BE2C (cell line): ENCODE measurements at regions not wholly inside any gene's neighbourhood (a gene's known extent, or its start where the extent isn't known, plus 50 kb on each side); places are given as distances from the start of the nearest gene placed in this dataset.

ENCODE experiments used
- DNase-seq: peaks from one replicate; pipeline ENCODE4 v3.0.0-alpha.2; 2020
- H3K27me3 ChIP-seq: fragments of 250-450 bp; sonication (Bioruptor Pico); 2 replicates; pipeline ENCODE4 v1.5.1; 2020; ENCODE audit warnings: mild to moderate bottlenecking
- H3K36me3 ChIP-seq: fragments of 250-450 bp; sonication (Bioruptor Pico); 2 replicates; pipeline ENCODE4 v1.5.1; 2020; ENCODE audit warnings: mild to moderate bottlenecking
- H3K4me1 ChIP-seq: fragments of 250-450 bp; sonication (Bioruptor Pico); 2 replicates; pipeline ENCODE4 v1.5.1; 2020
- H3K4me3 ChIP-seq: 2 replicates; pipeline ENCODE4 v1.5.1; 2011; ENCODE audit warnings: low read depth, low read length
- H3K9me3 ChIP-seq: fragments of 250-450 bp; sonication (Bioruptor Pico); 2 replicates; pipeline ENCODE4 v1.5.1; 2020
- TF ChIP-seq, protein P1 (sequence below): IDR thresholded peaks from 2 replicates; pipeline ENCODE4 v1.5.1; 2012; ENCODE audit warnings: mild to moderate bottlenecking, low read depth, low read length

DNA sequence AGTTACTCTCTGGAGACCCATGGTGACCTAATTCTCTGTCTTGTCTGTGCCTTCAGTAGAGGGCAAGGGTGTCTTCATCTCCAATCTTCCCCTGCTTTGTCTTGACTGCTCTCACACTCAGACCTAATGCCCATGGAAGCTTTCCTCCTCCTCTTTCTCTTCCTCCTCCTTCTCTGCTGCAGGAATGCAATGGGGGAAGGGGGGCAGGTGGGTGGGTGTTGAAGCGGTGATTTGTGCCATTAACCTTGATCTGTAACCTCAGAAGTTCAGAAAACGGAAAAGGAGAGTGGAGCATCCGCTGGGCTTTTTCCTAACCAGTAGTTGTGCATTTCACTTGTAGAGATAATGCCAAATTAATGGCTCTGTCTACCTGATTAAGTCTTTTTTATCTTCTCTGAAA lies 172.3 kb upstream of the CDH11 start:
- H3K36me3 ChIP-seq: no peaks in the 10 kb centered on the region
- TF ChIP-seq, protein P1, sequence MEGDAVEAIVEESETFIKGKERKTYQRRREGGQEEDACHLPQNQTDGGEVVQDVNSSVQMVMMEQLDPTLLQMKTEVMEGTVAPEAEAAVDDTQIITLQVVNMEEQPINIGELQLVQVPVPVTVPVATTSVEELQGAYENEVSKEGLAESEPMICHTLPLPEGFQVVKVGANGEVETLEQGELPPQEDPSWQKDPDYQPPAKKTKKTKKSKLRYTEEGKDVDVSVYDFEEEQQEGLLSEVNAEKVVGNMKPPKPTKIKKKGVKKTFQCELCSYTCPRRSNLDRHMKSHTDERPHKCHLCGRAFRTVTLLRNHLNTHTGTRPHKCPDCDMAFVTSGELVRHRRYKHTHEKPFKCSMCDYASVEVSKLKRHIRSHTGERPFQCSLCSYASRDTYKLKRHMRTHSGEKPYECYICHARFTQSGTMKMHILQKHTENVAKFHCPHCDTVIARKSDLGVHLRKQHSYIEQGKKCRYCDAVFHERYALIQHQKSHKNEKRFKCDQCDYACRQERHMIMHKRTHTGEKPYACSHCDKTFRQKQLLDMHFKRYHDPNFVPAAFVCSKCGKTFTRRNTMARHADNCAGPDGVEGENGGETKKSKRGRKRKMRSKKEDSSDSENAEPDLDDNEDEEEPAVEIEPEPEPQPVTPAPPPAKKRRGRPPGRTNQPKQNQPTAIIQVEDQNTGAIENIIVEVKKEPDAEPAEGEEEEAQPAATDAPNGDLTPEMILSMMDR: no peak

DNA sequence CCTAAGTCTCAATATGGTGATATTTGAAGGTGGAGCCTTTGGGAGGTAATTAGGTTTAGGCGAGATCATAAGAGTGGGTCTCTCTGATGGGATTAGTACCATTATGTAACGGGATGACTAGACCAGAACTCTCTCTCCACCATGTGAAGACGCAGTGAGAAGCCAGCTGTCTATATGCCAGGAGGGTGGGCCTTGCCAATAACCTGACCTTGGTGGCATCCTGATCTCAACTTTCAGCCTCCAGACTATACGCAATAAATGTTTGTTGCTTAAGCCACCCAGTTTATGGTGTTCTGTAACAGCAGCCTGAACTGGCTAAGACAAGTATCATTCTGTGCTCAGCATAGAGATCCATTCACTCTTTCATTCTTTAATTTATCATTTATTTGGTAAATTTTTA lies 167.2 kb upstream of the CDH11 start:
- TF ChIP-seq, protein P1: no peak
- no peak for DNase-seq

More for the DNA sequence above, 172.3 kb upstream of the CDH11 start:
- no peak for DNase-seq
- Histone ChIP-seq H3K4me3 (no peak overlapping the region), H3K4me1 (no peaks in the 10 kb centered on the region), H3K27me3 (no peaks in the 10 kb centered on the region), H3K9me3 (no peaks in the 10 kb centered on the region)

DNA sequence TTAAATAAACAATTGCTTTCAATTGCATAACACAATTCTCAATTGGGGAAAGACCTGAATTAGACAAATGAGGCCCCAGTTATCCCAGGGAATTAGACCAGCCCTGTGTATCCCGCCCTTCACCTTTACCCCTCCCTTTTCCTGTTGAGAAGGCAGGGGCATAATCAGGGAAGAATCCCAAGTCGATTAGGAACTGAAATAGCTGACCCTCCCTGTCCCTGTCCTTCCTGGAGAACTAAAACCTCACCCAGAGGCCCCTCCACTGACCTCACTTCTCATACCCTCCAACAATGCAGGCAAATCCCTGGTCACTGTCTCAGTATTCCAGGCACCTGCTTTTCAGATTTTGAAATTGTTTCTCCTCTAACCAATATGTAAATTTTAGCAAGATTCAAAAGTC lies 165.4 kb upstream of the CDH11 start:
- DNase-seq: no peak
- TF ChIP-seq, protein P1: no peak
- Histone ChIP-seq H3K4me3 (no peak overlapping the region), H3K36me3 (no peaks in the 10 kb centered on the region; the same call in 1 of the 2 replicates), H3K4me1 (no peaks in the 10 kb centered on the region; the same call in 1 of the 2 replicates), H3K9me3 (no peaks in the 10 kb centered on the region), H3K27me3 (no peaks in the 10 kb centered on the region)

More for the DNA sequence above, 167.2 kb upstream of the CDH11 start:
- no peak overlapping the region for H3K4me3 ChIP-seq
- no peaks in the 10 kb centered on the region; the same call in 1 of the 2 replicates for H3K36me3 ChIP-seq
- no peaks in the 10 kb centered on the region for H3K27me3 ChIP-seq
- H3K4me1 ChIP-seq: no peaks in the 10 kb centered on the region
- H3K9me3 ChIP-seq: no peaks in the 10 kb centered on the region

DNA sequence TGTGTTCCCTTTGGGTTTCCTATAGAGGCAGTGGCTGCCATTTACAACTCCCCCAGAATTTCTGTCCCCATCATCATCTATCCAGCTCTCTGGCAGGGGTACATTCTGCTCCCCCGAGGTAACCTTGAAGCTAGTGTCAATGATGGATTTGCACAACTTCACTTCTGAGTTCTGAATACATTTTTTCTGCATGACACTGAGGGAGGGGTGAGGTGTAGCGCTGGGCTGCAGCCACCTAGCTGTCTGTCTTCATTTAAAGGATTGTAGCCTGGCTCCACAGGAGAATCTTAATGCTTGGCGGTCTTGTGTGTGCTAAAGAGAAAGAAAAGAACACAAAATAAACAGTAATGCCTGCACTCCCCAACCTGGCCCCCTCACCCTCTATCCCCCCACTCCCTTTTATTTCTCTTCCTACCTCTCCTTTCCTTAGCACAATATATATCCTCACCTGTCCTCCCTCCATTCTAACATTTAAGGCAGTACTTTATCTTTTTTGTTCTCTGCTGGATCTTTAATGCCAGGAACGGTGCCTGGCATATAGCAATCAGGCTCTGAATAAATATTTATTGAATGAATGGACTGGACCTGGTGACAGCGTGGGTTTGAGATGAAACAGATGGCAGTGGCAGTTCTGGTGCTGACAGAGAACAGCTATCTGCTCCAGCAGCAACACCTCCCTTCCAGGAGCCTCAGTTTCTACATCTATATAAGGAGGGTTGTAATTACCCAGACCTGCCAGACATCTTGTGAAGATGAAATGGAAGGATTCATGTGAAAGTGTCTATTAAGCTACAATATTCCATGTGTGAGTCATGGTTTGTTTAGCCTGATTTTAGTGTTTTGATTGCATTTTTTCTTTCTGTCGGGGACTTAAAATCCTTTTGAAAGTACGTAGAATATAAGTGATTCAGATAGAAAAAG lies 163.5 kb upstream of the CDH11 start:
- DNase-seq: peak; percentile 10
- TF ChIP-seq, protein P1: no peak
- no peak overlapping the region for H3K4me3 ChIP-seq
- H3K27me3 ChIP-seq: no peaks in the 10 kb centered on the region
- H3K9me3 ChIP-seq: no peaks in the 10 kb centered on the region
- H3K36me3 ChIP-seq: no peaks in the 10 kb centered on the region; the same call in 1 of the 2 replicates
- H3K4me1 ChIP-seq: no peaks in the 10 kb centered on the region; the same call in 1 of the 2 replicates

DNA sequence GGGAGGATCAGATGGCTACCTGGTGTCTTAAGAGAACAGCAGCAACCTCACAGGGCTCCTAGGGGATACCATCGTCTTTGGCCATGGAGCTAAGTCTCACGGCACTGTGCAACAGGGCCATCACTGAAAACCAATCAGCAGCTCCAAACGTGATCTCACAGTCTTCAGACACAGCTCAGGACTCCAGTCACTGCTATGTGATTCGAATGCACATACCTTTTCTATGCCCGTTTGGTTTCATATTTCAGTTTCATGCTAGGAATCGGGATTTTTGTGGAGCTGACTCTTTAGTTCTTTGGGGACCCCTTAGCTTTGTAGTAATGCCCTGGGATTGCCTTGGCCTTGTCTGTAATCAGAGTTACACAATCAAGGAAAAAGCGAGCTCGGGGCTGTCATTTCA lies 162.8 kb upstream of the CDH11 start:
- TF ChIP-seq, protein P1: no peak
- Histone ChIP-seq H3K27me3 (no peaks in the 10 kb centered on the region), H3K9me3 (no peaks in the 10 kb centered on the region), H3K36me3 (no peaks in the 10 kb centered on the region; the same call in 1 of the 2 replicates), H3K4me3 (no peak overlapping the region), H3K4me1 (no peaks in the 10 kb centered on the region; the same call in 1 of the 2 replicates)
- DNase-seq: no peak

DNA sequence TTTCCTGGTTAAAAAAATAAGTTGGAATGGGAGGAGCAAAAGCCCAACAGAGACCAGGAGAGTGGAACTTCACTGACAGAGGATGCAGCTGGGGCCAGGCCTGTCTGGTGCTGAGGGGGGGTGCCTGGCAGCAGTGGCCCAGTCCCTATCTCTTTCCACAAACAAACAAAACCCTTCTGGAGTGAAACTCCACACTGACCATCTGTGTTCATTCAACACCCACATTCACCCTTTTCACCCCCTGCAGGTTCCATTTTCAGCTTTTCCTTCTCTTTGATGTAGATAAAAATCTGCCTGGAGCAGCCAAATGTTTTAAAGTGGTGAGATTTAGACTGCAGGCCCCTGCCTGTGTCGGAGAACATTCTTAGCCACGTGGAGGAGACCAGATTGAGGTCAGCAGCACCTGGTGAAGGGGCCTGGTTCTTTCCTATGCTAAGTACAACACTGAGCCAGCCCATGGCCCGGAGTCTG lies 161.4 kb upstream of the CDH11 start:
- Histone ChIP-seq H3K36me3 (no peaks in the 10 kb centered on the region), H3K27me3 (no peaks in the 10 kb centered on the region), H3K9me3 (no peaks in the 10 kb centered on the region), H3K4me3 (no peak overlapping the region), H3K4me1 (no peaks in the 10 kb centered on the region; the same call in 1 of the 2 replicates)
- peak; percentile 65 for DNase-seq
- TF ChIP-seq, protein P1: no peak
